HL-60 (cell line): ENCODE measurements at regions not wholly inside any gene's neighbourhood (a gene's known extent, or its start where the extent isn't known, plus 50 kb on each side); places are given as distances from the start of the nearest gene placed in this dataset.

Experiments used
- POLR2AphosphoS5 ChIP-seq: IDR thresholded peaks from 2 replicates; pipeline ENCODE4 v1.6.1; 2012; ENCODE audit warnings: low read depth
- TF ChIP-seq, protein P1 (sequence below): IDR thresholded peaks from one replicate; pipeline ENCODE4 v1.5.1; 2011; ENCODE audit warnings: low read length, control low read depth, inconsistent platforms; ENCODE audit not compliant: insufficient read depth

DNA sequence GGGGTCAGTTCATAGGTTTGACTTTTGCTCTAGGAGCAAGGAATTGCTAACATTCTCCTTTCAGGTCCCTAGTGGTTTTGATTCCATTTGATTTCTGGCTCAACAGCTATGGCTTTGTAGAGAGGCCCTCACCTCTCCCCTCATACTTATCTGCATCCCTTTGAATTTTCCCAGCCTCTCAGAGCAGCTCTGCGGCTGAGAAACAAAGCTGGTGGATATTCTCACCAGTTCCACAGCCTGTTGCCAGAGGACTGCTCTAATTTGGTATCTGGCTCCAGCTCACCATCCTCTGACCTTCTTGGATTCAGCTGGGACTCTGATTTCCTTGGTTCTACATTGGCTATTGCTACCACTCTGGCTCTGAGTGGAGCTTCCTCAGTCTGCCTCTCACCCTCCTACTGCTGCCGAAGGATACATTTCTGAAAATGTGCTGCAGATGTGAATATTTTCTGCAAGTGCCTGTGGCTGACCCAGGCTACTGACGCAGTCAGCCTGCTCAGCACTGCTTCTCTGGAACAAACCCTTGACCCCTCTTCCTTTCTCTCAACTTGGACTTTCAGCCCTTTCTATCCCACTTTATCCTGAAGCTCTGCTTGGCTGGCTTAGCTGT, 110.9 kb upstream of the ENPEP start:
- TF ChIP-seq, protein P1, sequence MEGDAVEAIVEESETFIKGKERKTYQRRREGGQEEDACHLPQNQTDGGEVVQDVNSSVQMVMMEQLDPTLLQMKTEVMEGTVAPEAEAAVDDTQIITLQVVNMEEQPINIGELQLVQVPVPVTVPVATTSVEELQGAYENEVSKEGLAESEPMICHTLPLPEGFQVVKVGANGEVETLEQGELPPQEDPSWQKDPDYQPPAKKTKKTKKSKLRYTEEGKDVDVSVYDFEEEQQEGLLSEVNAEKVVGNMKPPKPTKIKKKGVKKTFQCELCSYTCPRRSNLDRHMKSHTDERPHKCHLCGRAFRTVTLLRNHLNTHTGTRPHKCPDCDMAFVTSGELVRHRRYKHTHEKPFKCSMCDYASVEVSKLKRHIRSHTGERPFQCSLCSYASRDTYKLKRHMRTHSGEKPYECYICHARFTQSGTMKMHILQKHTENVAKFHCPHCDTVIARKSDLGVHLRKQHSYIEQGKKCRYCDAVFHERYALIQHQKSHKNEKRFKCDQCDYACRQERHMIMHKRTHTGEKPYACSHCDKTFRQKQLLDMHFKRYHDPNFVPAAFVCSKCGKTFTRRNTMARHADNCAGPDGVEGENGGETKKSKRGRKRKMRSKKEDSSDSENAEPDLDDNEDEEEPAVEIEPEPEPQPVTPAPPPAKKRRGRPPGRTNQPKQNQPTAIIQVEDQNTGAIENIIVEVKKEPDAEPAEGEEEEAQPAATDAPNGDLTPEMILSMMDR = no peak
- no peak for TF ChIP-seq POLR2AphosphoS5
